Ascending aorta (tissue), 2 donors: ENCODE measurements at regions not wholly inside any gene's neighbourhood (a gene's known extent, or its start where the extent isn't known, plus 50 kb on each side); places are given as distances from the start of the nearest gene placed in this dataset.

Experiments
- DNase-seq, 2 donors: peaks; one replicate each; pipeline ENCODE4 v3.0.0-alpha.2; 2019; ENCODE audit warnings: low spot score in 2 of 2
- H3K27ac ChIP-seq, 2 donors: fragments of 200-600 bp; sonication (generic); one replicate each; pipeline ENCODE4 v1.5.1; 2016 to 2017; ENCODE audit warnings: mild to moderate bottlenecking in 1 of 2
- H3K27me3 ChIP-seq: fragments of 200-600 bp; sonication (generic); one replicate; pipeline ENCODE4 v1.5.1; 2017
- H3K36me3 ChIP-seq, 2 donors: fragments of 200-600 bp; sonication (generic); one replicate each; pipeline ENCODE4 v1.5.1; 2016
- H3K4me1 ChIP-seq, 2 donors: fragments of 200-600 bp; sonication (generic); one replicate each; pipeline ENCODE4 v1.5.1; 2016 to 2017; ENCODE audit warnings: mild to moderate bottlenecking in 1 of 2
- H3K4me3 ChIP-seq, 2 donors: fragments of 200-600 bp; sonication (generic); one replicate each; pipeline ENCODE4 v1.5.1; 2016 to 2017; ENCODE audit warnings: mild to moderate bottlenecking in 1 of 2
- H3K9me3 ChIP-seq, 2 donors: fragments of 200-600 bp; sonication (generic); one replicate each; pipeline ENCODE4 v1.5.1; 2016
- intact Hi-C: fragments of 100-400 bp; cut with DNase I; formaldehyde crosslinking; loops from one replicate; pipeline ENCODE4 v1.15.1; 2023
- TF ChIP-seq, protein P1 (sequence below), 3 experiments: fragments of 200-600 bp in 2 of 3; fragments of 450-650 bp in 1 of 3; sonication (generic) in 2 of 3; IDR thresholded peaks; one replicate each; pipeline ENCODE4 v1.5.1; 2016 to 2019; ENCODE audit warnings: antibody characterized with exemption in 3 of 3, mild to moderate bottlenecking in 1 of 3, moderate library complexity in 1 of 3

DNA sequence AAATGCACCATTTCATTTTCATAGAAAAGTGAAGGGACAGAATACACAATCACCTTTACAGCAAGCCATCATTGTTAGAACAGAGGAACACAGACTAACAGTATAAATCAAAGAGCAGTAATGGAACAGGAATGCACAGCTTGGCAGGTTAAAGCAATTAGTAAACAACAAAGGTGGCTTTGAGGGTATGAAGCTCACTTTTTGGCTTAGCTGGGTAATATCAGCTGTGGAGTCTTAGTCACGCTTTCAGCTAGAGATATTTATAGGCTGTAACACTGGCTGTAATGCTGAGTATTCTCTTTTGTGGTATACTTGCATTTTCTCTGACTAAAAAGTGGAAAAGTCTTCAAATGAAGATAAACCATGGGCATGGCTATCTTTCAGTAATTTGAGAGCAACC lies 1780.5 kb downstream of the LRRC4C start:
- Histone ChIP-seq H3K27ac (no peak overlapping the region), H3K36me3 (no peaks in the 10 kb centered on the region), H3K4me1 (no peaks in the 10 kb centered on the region), H3K27me3 (no peaks in the 10 kb centered on the region), H3K9me3 (no peaks in the 10 kb centered on the region), H3K4me3 (no peak overlapping the region)
- no peak for DNase-seq
- intact Hi-C loops: no loop called here
- TF ChIP-seq, protein P1, sequence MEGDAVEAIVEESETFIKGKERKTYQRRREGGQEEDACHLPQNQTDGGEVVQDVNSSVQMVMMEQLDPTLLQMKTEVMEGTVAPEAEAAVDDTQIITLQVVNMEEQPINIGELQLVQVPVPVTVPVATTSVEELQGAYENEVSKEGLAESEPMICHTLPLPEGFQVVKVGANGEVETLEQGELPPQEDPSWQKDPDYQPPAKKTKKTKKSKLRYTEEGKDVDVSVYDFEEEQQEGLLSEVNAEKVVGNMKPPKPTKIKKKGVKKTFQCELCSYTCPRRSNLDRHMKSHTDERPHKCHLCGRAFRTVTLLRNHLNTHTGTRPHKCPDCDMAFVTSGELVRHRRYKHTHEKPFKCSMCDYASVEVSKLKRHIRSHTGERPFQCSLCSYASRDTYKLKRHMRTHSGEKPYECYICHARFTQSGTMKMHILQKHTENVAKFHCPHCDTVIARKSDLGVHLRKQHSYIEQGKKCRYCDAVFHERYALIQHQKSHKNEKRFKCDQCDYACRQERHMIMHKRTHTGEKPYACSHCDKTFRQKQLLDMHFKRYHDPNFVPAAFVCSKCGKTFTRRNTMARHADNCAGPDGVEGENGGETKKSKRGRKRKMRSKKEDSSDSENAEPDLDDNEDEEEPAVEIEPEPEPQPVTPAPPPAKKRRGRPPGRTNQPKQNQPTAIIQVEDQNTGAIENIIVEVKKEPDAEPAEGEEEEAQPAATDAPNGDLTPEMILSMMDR (IDR thresholded peaks at IDR 0.05): no peak

DNA sequence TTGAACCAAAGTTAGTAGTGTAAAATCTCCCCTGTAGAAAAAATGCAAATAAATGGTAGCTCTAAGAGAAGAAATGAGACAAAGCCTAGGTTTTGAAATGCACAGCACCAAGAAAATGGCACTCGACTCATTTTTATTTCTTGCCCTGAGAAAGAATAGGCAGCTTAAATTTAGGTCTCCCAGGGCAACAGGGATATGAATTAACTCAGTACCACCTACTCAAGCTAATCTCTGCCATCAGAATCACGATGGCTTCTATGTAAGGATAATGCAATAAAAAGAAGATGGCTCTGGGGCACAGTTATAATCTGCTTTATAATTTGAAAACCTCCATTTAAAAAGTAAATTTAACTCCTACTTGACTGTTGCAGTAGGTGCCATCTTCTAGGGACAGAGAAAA lies 1784.3 kb downstream of the LRRC4C start:
- TF ChIP-seq, protein P1 (IDR thresholded peaks at IDR 0.05): no peak
- Histone ChIP-seq H3K27ac (no peak overlapping the region), H3K27me3 (no peaks in the 10 kb centered on the region), H3K4me1 (no peaks in the 10 kb centered on the region), H3K9me3 (no peaks in the 10 kb centered on the region), H3K4me3 (no peak overlapping the region), H3K36me3 (no peaks in the 10 kb centered on the region)
- intact Hi-C loops: no loop called here
- DNase-seq: no peak

DNA sequence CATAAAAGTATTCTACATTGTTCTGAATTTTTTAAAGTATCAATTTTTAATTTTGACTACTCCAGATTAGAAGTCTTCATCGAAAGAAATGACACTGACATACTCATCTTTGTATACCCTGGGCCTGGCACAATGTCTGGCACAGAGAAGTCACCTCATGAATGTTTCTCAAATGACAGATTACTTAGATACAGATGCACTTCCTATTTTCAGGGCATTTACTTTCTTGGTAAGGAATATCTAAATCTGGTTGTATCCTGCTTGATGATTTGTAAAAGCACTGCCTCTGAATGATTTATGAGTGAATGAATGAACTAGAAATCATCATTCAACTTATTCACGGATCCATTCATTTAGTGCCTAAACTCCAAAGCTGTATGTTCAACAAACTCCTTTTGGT lies 1784.7 kb downstream of the LRRC4C start:
- H3K36me3 ChIP-seq: no peaks in the 10 kb centered on the region
- intact Hi-C loops: no loop called here
- no peaks in the 10 kb centered on the region for H3K27me3 ChIP-seq
- H3K4me3 ChIP-seq: no peak overlapping the region
- TF ChIP-seq, protein P1 (IDR thresholded peaks at IDR 0.05): no peak
- H3K4me1 ChIP-seq: no peaks in the 10 kb centered on the region
- no peaks in the 10 kb centered on the region for H3K9me3 ChIP-seq
- DNase-seq: no peak
- H3K27ac ChIP-seq: no peak overlapping the region

DNA sequence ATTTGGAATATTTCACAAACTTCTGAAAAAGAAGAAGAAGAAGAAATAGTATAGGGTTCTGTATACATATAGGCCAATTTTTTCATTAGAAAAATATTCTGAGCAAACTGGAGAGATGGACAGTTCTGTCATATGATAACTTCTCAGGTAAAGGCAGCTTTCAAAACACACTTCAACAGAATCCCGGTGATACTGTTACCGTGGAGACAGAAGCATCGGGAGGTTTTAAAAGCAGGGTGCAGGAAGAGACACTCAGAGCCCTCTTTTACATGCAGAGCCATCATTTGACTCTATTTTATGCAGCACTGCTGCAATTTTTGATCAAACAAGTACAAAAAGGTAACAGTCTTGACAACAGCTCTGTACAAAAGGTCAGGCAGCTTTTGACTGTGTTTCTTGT lies 1785.4 kb downstream of the LRRC4C start:
- H3K27me3 ChIP-seq: no peaks in the 10 kb centered on the region
- no peak for DNase-seq
- no peaks in the 10 kb centered on the region for H3K4me1 ChIP-seq
- no peaks in the 10 kb centered on the region for H3K9me3 ChIP-seq
- H3K36me3 ChIP-seq: no peaks in the 10 kb centered on the region
- TF ChIP-seq, protein P1 (IDR thresholded peaks at IDR 0.05): no peak
- intact Hi-C loops: no loop called here
- no peak overlapping the region for H3K27ac ChIP-seq
- H3K4me3 ChIP-seq: no peak overlapping the region

DNA sequence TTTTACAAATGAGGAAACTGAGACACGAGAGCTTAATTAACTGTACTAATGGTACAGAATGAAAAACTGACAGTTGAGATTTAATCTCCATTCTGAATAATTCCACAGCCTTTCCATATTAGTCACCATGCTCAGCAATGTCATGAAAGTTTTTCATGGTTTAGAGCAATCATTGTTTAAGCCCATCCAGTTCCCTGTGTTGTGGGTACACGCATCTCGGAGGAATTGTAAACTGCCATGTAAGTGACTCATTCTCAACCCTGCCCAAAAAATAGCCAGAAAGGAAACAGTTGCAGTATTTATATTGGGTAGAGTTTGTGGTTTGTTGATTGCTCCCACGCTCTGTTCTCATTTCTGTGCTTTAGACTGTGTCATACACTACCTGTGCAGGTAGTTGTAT lies 1790.8 kb downstream of the LRRC4C start:
- intact Hi-C loops: no loop called here
- TF ChIP-seq, protein P1 (IDR thresholded peaks at IDR 0.05): no peak
- Histone ChIP-seq H3K4me1 (no peaks in the 10 kb centered on the region), H3K9me3 (no peaks in the 10 kb centered on the region), H3K4me3 (no peak overlapping the region), H3K27me3 (no peaks in the 10 kb centered on the region), H3K36me3 (no peaks in the 10 kb centered on the region), H3K27ac (no peak overlapping the region)
- no peak for DNase-seq

DNA sequence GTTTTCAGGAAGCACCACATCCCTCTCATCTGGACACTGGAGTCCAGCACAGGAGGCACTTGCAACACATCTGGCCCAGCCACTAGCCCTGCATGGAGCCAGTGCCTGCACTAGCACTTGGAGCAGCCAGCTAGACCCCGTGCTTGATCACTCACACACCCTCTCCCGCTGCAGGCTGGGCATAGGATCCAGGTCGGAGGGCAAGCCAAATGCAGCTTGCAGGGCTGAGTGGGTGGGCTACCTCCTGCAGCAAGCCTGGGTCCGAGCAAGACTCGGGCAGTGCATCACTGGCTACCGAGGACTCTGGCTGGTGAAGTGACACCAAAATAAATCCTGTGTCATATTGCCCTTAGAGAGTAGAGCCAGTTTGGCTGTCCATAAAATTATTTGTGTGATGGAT lies 1795.4 kb downstream of the LRRC4C start:
- Histone ChIP-seq H3K9me3 (no peaks in the 10 kb centered on the region), H3K4me1 (no peaks in the 10 kb centered on the region), H3K4me3 (no peak overlapping the region), H3K27me3 (no peaks in the 10 kb centered on the region), H3K27ac (no peak overlapping the region), H3K36me3 (no peaks in the 10 kb centered on the region)
- DNase-seq: no peak
- TF ChIP-seq, protein P1 (IDR thresholded peaks at IDR 0.05): no peak
- intact Hi-C loops: no loop called here
